ENCODE measurements at regions not wholly inside any gene's neighbourhood (a gene's known extent, or its start where the extent isn't known, plus 50 kb on each side); places are given as distances from the start of the nearest gene placed in this dataset.

DNA sequence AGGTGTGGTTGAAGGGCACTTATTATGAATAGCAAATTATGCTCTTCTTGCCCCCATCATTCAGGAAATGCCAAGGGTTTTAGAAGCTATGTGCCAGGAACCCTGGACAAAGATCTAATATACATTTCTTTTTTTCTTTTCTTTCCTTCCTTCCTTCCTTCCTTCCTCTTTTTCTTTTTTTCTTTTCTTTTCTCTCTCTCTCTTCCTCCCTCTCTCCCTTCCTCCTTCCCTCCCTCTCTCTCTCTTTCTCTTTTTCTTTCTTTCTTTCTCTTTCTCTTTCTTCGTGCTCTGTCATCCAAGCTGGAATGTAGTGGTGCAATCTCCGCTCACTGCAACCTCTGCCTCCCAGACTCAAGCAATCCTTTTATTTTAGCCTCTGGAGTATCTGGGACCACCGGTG, 66.1 kb upstream of the CSRP2 start:
- H3K4me3 ChIP-seq (replicated peaks in 1 of 3; ENCODE audit: insufficient read depth in 1 of 3, low read depth in 2 of 3, low read length in 3 of 3) = no peak overlapping the region
- POLR2A ChIA-PET = no interaction called here
- no peak overlapping the region for H3K27ac ChIP-seq (ENCODE audit: extremely low read length, insufficient read depth, low read length)
- TF ChIP-seq PITX1 (CRISPR knock-in tag; IDR thresholded peaks at IDR 0.05) = no peak
- no peak for TF ChIP-seq ZNF253 (CRISPR knock-in tag; IDR thresholded peaks at IDR 0.05; ENCODE audit: borderline replicate concordance)
- no peak for TF ChIP-seq ZMYM3 (CRISPR knock-in tag; IDR thresholded peaks at IDR 0.05)
- TF ChIP-seq RELA (CRISPR knock-in tag; IDR thresholded peaks at IDR 0.05) = no peak
- TF ChIP-seq PAXIP1 (CRISPR knock-in tag; conservative IDR thresholded peaks at IDR 0.05) = no peak
- no peak for TF ChIP-seq XBP1 (CRISPR knock-in tag; IDR thresholded peaks at IDR 0.05)
- no peak for TF ChIP-seq TEAD3 (CRISPR knock-in tag; optimal IDR thresholded peaks at IDR 0.05; ENCODE audit: borderline replicate concordance)
- TF ChIP-seq PHF21A (CRISPR knock-in tag; IDR thresholded peaks at IDR 0.05) = no peak
- no peak for TF ChIP-seq MAF1 (CRISPR knock-in tag; IDR thresholded peaks at IDR 0.05; ENCODE audit: borderline replicate concordance)
- TF ChIP-seq ZNF878 (CRISPR knock-in tag; IDR thresholded peaks at IDR 0.05) = no peak
- no peak for TF ChIP-seq ZNF776 (CRISPR knock-in tag; IDR thresholded peaks at IDR 0.05)
- TF ChIP-seq ZNF580 (CRISPR knock-in tag; IDR thresholded peaks at IDR 0.05; ENCODE audit: borderline replicate concordance, low read depth) = no peak
- TF ChIP-seq TFDP2 (CRISPR knock-in tag; IDR thresholded peaks at IDR 0.05) = no peak
- no peak for TF ChIP-seq MYNN (CRISPR knock-in tag; IDR thresholded peaks at IDR 0.05; ENCODE audit: low read depth)
- TF ChIP-seq ZNF749 (CRISPR knock-in tag; IDR thresholded peaks at IDR 0.05; ENCODE audit: borderline replicate concordance) = no peak
- no peaks in the 10 kb centered on the region for H4K20me1 ChIP-seq (ENCODE audit: insufficient read depth, low read length)
- BruUV-seq (replicated peaks) = no TSS peak
- no peak overlapping the region for H3K9ac ChIP-seq (ENCODE audit: insufficient read depth, low read depth, low read length)
- no peak for FAIRE-seq
- WGBS (ENCODE audit: low lambda C conversion rate) = 45% methylated on average over 3 of the region's 3 CpGs
- H3K36me3 ChIP-seq (replicated peaks in 1 of 2; ENCODE audit: control insufficient read depth in 1 of 2, insufficient read depth in 2 of 2, low read length in 2 of 2) = no peaks in the 10 kb centered on the region
- intact Hi-C loops (cut with micrococcal nuclease; ENCODE audit: unreplicated experiment) (no loop called here), in situ Hi-C loops (cut with HindIII; ENCODE audit: extremely low pct_ligation_motif_present, low pct_unique_long_range_greater_than_20kb) (no loop called here)
- no peaks in the 10 kb centered on the region for H3K79me2 ChIP-seq (ENCODE audit: insufficient read depth, low read length)
- no peak for DNase-seq (ENCODE audit: low spot score)
- ATAC-seq = no peak
- CTCF ChIA-PET (ENCODE audit: low intra/inter-chr PET ratio, low total read pairs) = no interaction called here
- no peaks in the 10 kb centered on the region for H3K4me1 ChIP-seq (ENCODE audit: insufficient read depth, low read length)
- H3K9me3 ChIP-seq (ENCODE audit: low read length) = no peaks in the 10 kb centered on the region
- H3K4me2 ChIP-seq (ENCODE audit: low read depth, low read length) = no peak overlapping the region
- H2AFZ ChIP-seq (ENCODE audit: low read length) = no peak overlapping the region
- no peaks in the 10 kb centered on the region for H3K27me3 ChIP-seq (ENCODE audit: control insufficient read depth in 1 of 2, insufficient read depth in 2 of 2, low read length in 2 of 2)

Data from HepG2 (cell line).